LHCN-M2 (cell line): ENCODE measurements at regions not wholly inside any gene's neighbourhood (a gene's known extent, or its start where the extent isn't known, plus 50 kb on each side); places are given as distances from the start of the nearest gene placed in this dataset.

Experiments
- DNase-seq: peaks from one replicate; pipeline ENCODE4 v3.0.0-alpha.2; 2012; ENCODE audit warnings: low read depth

- DNase-seq, result no peak
Observed at GRCh38 chr15:70328679-70329115, 231.0 kb upstream of the TLE3 start.

- DNase-seq, result peak; percentile 59
Observed at GRCh38 chr15:70327856-70328678, 230.3 kb upstream of the TLE3 start.

- DNase-seq, result no peak
Observed at GRCh38 chr15:70327328-70327855, 229.7 kb upstream of the TLE3 start.

- DNase-seq, result no peak
Observed at GRCh38 chr15:70324001-70324974, 226.6 kb upstream of the TLE3 start.

- DNase-seq, result no peak
Observed at GRCh38 chr15:70323111-70323851, 225.6 kb upstream of the TLE3 start.

- DNase-seq, result no peak
Observed at GRCh38 chr15:70322051-70322668, 224.4 kb upstream of the TLE3 start.

- no peak for DNase-seq
Observed at GRCh38 chr15:70321172-70321819, 223.6 kb upstream of the TLE3 start.

GRCh38 chr15:70320482-70320881 is 222.8 kb upstream of the TLE3 start:
- DNase-seq, result no peak

- DNase-seq, result no peak
Observed at GRCh38 chr15:70320077-70320476, 222.4 kb upstream of the TLE3 start.

GRCh38 chr15:70319466-70319865 is 221.7 kb upstream of the TLE3 start:
- DNase-seq, result no peak

GRCh38 chr15:70318594-70319465 is 221.1 kb upstream of the TLE3 start:
- peak; percentile 5 for DNase-seq

GRCh38 chr15:70316059-70316600 is 218.4 kb upstream of the TLE3 start:
- no peak for DNase-seq

GRCh38 chr15:70315431-70315830 is 217.7 kb upstream of the TLE3 start:
- no peak for DNase-seq

GRCh38 chr15:70314688-70315087 is 217.0 kb upstream of the TLE3 start:
- DNase-seq, result no peak

GRCh38 chr15:70314018-70314354 is 216.3 kb upstream of the TLE3 start:
- DNase-seq, result no peak

GRCh38 chr15:70313099-70314017 is 215.6 kb upstream of the TLE3 start:
- DNase-seq, result no peak

- no peak for DNase-seq
Observed at GRCh38 chr15:70311821-70312220, 214.1 kb upstream of the TLE3 start.

- no peak for DNase-seq
Observed at GRCh38 chr15:70309716-70310115, 212.0 kb upstream of the TLE3 start.
